Endothelial cell of umbilical vein (primary cell): ENCODE measurements at regions not wholly inside any gene's neighbourhood (a gene's known extent, or its start where the extent isn't known, plus 50 kb on each side); places are given as distances from the start of the nearest gene placed in this dataset.
"Not testable (repeated sequence)": the region's sequence is repeated elsewhere in the genome, so short reads cannot be mapped to it uniquely, and the experiment has no call there.

Source experiments
- BruUV-seq: library from RNA; stranded (reverse); fragments of 400-500 nt; replicated peaks from 2 replicates; lab custom pipeline; 2021; lab: Mats Ljungman, UMichigan
- CTCF ChIA-PET: fragments of 300-600, 350-600 bp; sonication (Branson Sonifier 250); formaldehyde crosslinking; loops from one replicate; lab custom pipeline; 2021; ENCODE audit warnings: antibody characterized with exemption, inconsistent platforms; lab: Charles Lee
- POLR2A ChIA-PET: fragments of 300-600, 350-600 bp; sonication (Branson Sonifier 250); formaldehyde crosslinking; loops from one replicate; lab custom pipeline; 2021; ENCODE audit warnings: antibody characterized with exemption, inconsistent platforms; lab: Charles Lee
- DNase-seq: peaks from one replicate; pipeline ENCODE4 v3.0.0-alpha.2; 2011; ENCODE audit warnings: low read depth, low spot score
- FAIRE-seq: peaks from 2 replicates; lab custom pipeline; 2011; peaks lifted over from hg19 to GRCh38; lab: Jason Lieb, UNC
- H2AFZ ChIP-seq: 2 replicates; pipeline ENCODE4 v1.6.0; 2012; ENCODE audit warnings: low read depth, low read length, control low read depth, inconsistent platforms
- H3K27ac ChIP-seq: 2 replicates; pipeline ENCODE4 v1.5.1; 2011; ENCODE audit warnings: low read depth, mild to moderate bottlenecking, control low read depth, low read length, moderate library complexity; ENCODE audit not compliant: insufficient read depth
- H3K27me3 ChIP-seq, 2 experiments: 2 replicates each; pipeline versions ENCODE4 v1.6.0 to v1.6.1; 2011; ENCODE audit warnings: low read length in 2 of 2, mixed read lengths in 1 of 2; ENCODE audit not compliant: control insufficient read depth in 2 of 2, insufficient read depth in 2 of 2
- H3K36me3 ChIP-seq, 2 experiments: 2 replicates in 1 of 2; 3 replicates in 1 of 2; pipeline ENCODE4 v1.5.1; 2011; ENCODE audit warnings: low read length in 2 of 2, mild to moderate bottlenecking in 1 of 2, moderate library complexity in 1 of 2; ENCODE audit not compliant: control insufficient read depth in 2 of 2, insufficient read depth in 2 of 2; ENCODE audit errors: extremely low read depth in 1 of 2
- H3K4me1 ChIP-seq: 3 replicates; pipeline ENCODE4 v1.5.1; 2011; ENCODE audit warnings: mild to moderate bottlenecking, low read length; ENCODE audit not compliant: control insufficient read depth, insufficient read depth; ENCODE audit errors: extremely low read depth
- H3K4me2 ChIP-seq: 2 replicates; pipeline ENCODE4 v1.6.1; 2011; ENCODE audit warnings: low read length, control low read depth, mixed read lengths; ENCODE audit not compliant: insufficient read depth
- H3K4me3 ChIP-seq, 3 experiments: fragments of 200-600 bp in 1 of 3; sonication (generic), shearing (Covaris generic) in 1 of 3; replicated peaks in 1 of 3; 2 replicates each; pipeline ENCODE4 v1.5.1; 2011 to 2016; ENCODE audit warnings: control low read depth in 3 of 3, low read length in 3 of 3, mild to moderate bottlenecking in 2 of 3, inconsistent platforms in 1 of 3, low read depth in 1 of 3, moderate library complexity in 1 of 3; ENCODE audit not compliant: insufficient read depth in 1 of 3
- H3K79me2 ChIP-seq: 2 replicates; pipeline ENCODE4 v1.6.0; 2012; ENCODE audit warnings: low read length, inconsistent platforms; ENCODE audit not compliant: control insufficient read depth, insufficient read depth
- H3K9ac ChIP-seq: replicated peaks from 2 replicates; pipeline ENCODE3; 2011; ENCODE audit warnings: low read length, control low read depth; ENCODE audit not compliant: insufficient read depth; ENCODE audit errors: extremely low read depth
- H3K9me1 ChIP-seq: replicated peaks from 3 replicates; pipeline ENCODE4 v1.6.0; 2011; ENCODE audit warnings: mild to moderate bottlenecking, low read length; ENCODE audit not compliant: control insufficient read depth, insufficient read depth; ENCODE audit errors: extremely low read depth
- H3K9me3 ChIP-seq: replicated peaks from 2 replicates; pipeline ENCODE4 v1.5.1; 2012; ENCODE audit warnings: low read length, inconsistent platforms; ENCODE audit not compliant: control insufficient read depth, insufficient read depth
- H4K20me1 ChIP-seq: replicated peaks from 2 replicates; pipeline ENCODE3; 2011; ENCODE audit warnings: mild to moderate bottlenecking, low read length; ENCODE audit not compliant: control insufficient read depth, insufficient read depth; ENCODE audit errors: extremely low read depth
- dilution Hi-C: fragments of 300-500 bp; cut with MboI; formaldehyde crosslinking; loops from one replicate; pipeline ENCODE4 v1.15.0; 2019; ENCODE audit warnings: low sequenced_read_pairs; ENCODE audit not compliant: extremely low pct_ligation_motif_present
- intact Hi-C: fragments of 100-400 bp; cut with micrococcal nuclease; formaldehyde crosslinking; loops from one replicate; pipeline ENCODE4 v1.10.0; 2022

DNA sequence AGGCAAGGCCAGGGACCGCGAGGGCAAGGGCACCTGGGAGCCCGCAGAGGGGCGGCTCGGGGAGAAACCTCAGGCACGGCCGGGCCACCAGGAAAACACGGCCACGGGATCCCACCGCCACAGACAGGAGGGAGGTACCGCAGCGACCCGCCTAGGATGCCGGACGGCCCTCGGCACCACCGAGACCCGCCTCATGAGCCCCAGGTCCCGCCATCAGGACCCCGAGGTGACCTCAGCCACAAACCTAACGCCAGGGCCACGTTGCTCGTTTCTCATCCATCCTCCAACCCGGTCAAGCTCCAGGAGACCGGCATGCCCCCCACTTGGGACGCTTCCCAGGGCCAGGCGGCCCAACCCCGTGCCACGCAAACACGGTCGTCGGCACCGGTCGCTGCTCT lies 95.2 kb upstream of the ANKRD30BL start:
- H3K27ac ChIP-seq, H3K36me3 ChIP-seq, H3K27me3 ChIP-seq, H3K9me1 ChIP-seq, dilution Hi-C loops, H3K9me3 ChIP-seq, H3K4me3 ChIP-seq, DNase-seq, CTCF ChIA-PET, H3K79me2 ChIP-seq, H4K20me1 ChIP-seq, POLR2A ChIA-PET, H3K4me2 ChIP-seq, H3K9ac ChIP-seq, H2AFZ ChIP-seq, BruUV-seq, intact Hi-C loops, H3K4me1 ChIP-seq: not testable (repeated sequence)
- peak; percentile 70 for FAIRE-seq

DNA sequence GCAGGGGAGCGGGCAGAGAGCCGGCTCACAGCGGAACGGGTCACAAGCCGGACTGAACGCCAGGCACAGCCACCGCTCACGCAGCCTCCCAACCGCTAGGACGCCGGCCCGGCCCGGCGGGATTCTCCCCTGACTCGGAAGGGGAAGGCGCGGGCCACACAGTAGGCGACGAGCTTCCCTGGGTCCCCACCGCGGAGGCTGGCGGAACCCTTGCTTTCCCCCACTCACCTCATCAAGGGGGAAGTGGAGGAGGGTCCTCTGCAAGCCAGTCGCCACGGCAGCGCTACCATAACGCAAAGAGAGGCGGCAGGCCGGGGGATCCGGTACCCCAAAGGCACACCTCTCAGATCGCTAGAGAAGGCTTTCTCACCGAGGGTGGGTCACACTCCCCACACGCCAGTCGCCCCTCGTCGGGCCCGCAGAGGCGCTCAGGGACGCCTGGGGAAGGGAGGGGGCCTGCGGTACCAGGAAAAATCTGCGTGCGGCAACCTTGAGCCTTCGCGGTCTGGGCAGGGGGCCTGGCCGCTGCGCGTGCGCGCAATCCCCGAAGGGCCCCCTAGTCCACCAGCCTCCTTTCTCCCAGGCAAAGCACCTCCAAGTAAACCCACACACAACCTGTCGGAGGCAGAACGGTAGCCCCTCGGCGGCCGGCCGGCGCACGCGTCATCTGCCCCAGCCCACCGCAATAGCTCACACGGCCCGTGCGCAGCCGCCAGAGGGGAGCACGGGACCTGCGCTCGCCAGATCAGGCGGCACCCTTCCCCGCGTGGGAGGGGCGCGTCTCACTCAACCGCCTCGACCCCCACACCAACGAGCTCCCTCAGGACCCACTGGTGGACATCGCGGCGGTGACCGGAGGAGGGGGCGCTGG lies 95.8 kb upstream of the ANKRD30BL start:
- DNase-seq, H3K4me1 ChIP-seq, H3K9me1 ChIP-seq, POLR2A ChIA-PET, H3K4me2 ChIP-seq, H2AFZ ChIP-seq, intact Hi-C loops, H3K9ac ChIP-seq, H4K20me1 ChIP-seq, H3K4me3 ChIP-seq, H3K9me3 ChIP-seq, H3K27me3 ChIP-seq, BruUV-seq, dilution Hi-C loops, CTCF ChIA-PET, H3K36me3 ChIP-seq, H3K27ac ChIP-seq, H3K79me2 ChIP-seq: not testable (repeated sequence)
- FAIRE-seq, result peak; percentile 98

DNA sequence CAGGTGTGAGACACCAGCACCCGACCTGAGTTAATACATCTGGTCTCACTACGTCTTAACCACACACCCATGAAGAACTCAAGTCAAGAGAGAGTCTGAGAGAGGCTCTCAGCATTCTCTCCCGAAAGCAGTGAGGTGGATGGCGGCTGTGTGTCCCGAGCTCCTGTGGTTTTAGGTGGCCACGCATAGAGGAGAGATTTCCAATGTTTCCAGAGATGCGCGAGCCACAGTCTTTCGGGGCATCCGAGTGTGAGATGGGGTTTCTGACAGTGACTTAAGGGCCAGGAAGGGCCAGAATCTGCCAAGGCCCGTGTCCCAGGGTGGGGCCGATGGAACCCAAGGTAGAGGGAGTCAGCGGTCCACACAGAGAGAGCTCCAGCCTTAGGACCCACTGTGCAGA lies 97.5 kb upstream of the ANKRD30BL start:
- DNase-seq, intact Hi-C loops: not testable (repeated sequence)

DNA sequence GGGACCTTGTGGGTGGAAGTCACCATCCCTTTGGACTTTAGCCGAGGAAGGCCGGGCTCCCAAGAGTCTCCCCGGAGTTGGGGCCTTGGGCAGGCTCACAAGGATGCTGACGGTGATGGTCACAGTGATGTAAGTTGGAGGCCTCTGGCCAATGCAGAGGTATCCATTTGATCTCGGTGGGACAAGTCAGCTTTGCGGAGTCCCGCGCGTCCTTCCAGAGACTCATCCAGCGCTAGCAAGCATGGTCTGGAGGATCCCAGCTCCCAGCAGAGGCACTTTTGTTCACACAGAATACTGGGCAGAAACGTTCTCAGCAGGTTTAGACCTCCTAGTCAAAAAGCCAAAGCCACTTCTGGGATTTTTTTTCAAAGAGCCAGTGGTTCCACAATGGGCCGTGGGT lies 103.8 kb upstream of the ANKRD30BL start:
- H3K9me3 ChIP-seq, DNase-seq, H3K36me3 ChIP-seq, H3K9ac ChIP-seq, BruUV-seq, H4K20me1 ChIP-seq, dilution Hi-C loops, H3K4me3 ChIP-seq, POLR2A ChIA-PET, H3K9me1 ChIP-seq, H3K4me2 ChIP-seq, H3K4me1 ChIP-seq, H2AFZ ChIP-seq, H3K79me2 ChIP-seq, H3K27me3 ChIP-seq, H3K27ac ChIP-seq: not testable (repeated sequence)
- FAIRE-seq, result peak; percentile 33
- intact Hi-C loops, result loop anchor here (10.0 kb wide), 1 partner anchor 389 kb away; no protein-coding TSS in a partner anchor
- CTCF ChIA-PET, result interaction anchor here (0.6 kb wide), 1 partner anchor 1578 kb away, joined by 3 read pairs; no protein-coding TSS in a partner anchor

More for the DNA sequence above, 97.5 kb upstream of the ANKRD30BL start:
- CTCF ChIA-PET, BruUV-seq, H3K9me1 ChIP-seq, H3K9ac ChIP-seq, H3K36me3 ChIP-seq, H3K4me2 ChIP-seq, H3K79me2 ChIP-seq, H3K4me3 ChIP-seq, H3K4me1 ChIP-seq, H3K27ac ChIP-seq, H2AFZ ChIP-seq, H3K27me3 ChIP-seq, H4K20me1 ChIP-seq, dilution Hi-C loops, POLR2A ChIA-PET, H3K9me3 ChIP-seq: not testable (repeated sequence)
- peak; percentile 90 for FAIRE-seq
